ENCODE measurements at regions not wholly inside any gene's neighbourhood (a gene's known extent, or its start where the extent isn't known, plus 50 kb on each side); places are given as distances from the start of the nearest gene placed in this dataset.

- DNase-seq = peak in 1 of 2 experiments; percentile 17
Observed at GRCh38 chr22:27405672-27406388, 395.7 kb downstream of the MN1 start.

GRCh38 chr22:27406389-27406861 is 395.1 kb downstream of the MN1 start:
- no peak for DNase-seq

- DNase-seq = no peak
Observed at GRCh38 chr22:27407369-27407985, 394.1 kb downstream of the MN1 start.

- DNase-seq = no peak
Observed at GRCh38 chr22:27408068-27408467, 393.5 kb downstream of the MN1 start.

GRCh38 chr22:27409299-27409698 is 392.3 kb downstream of the MN1 start:
- DNase-seq = no peak

- DNase-seq = no peak
Observed at GRCh38 chr22:27412866-27413445, 388.6 kb downstream of the MN1 start.

GRCh38 chr22:27413702-27414101 is 387.9 kb downstream of the MN1 start:
- no peak for DNase-seq

GRCh38 chr22:27416511-27417420 is 384.8 kb downstream of the MN1 start:
- DNase-seq = no peak

- DNase-seq = no peak
Observed at GRCh38 chr22:27417421-27417814, 384.1 kb downstream of the MN1 start.

- no peak for DNase-seq
Observed at GRCh38 chr22:27418261-27418660, 383.3 kb downstream of the MN1 start.

GRCh38 chr22:27419473-27419872 is 382.1 kb downstream of the MN1 start:
- no peak for DNase-seq

- DNase-seq = no peak
Observed at GRCh38 chr22:27420195-27420816, 381.2 kb downstream of the MN1 start.

GRCh38 chr22:27420817-27421361 is 380.7 kb downstream of the MN1 start:
- no peak for DNase-seq

GRCh38 chr22:27422442-27422841 is 379.1 kb downstream of the MN1 start:
- no peak for DNase-seq

- DNase-seq = no peak
Observed at GRCh38 chr22:27424319-27424718, 377.2 kb downstream of the MN1 start.

- no peak for DNase-seq
Observed at GRCh38 chr22:27429476-27429875, 372.1 kb downstream of the MN1 start.

- DNase-seq = no peak
Observed at GRCh38 chr22:27431081-27431480, 370.5 kb downstream of the MN1 start.

GRCh38 chr22:27431896-27432295 is 369.7 kb downstream of the MN1 start:
- no peak for DNase-seq

GRCh38 chr22:27433099-27433498 is 368.5 kb downstream of the MN1 start:
- no peak for DNase-seq

- no peak for DNase-seq
Observed at GRCh38 chr22:27433585-27434190, 367.9 kb downstream of the MN1 start.

- DNase-seq = no peak
Observed at GRCh38 chr22:27434898-27435297, 366.7 kb downstream of the MN1 start.

Measured in SHP77 (cell line).